Peyer's patch (tissue), 4 donors: ENCODE measurements at regions not wholly inside any gene's neighbourhood (a gene's known extent, or its start where the extent isn't known, plus 50 kb on each side); places are given as distances from the start of the nearest gene placed in this dataset.
"Not testable (repeated sequence)": the region's sequence is repeated elsewhere in the genome, so short reads cannot be mapped to it uniquely, and the experiment has no call there.

ENCODE experiments used
- DNase-seq, 3 donors: peaks; one replicate each; pipeline ENCODE4 v3.0.0-alpha.2; 2017 to 2019
- H3K27ac ChIP-seq, 4 donors: fragments of 200-600 bp; sonication (generic); one replicate each; pipeline ENCODE4 v1.5.1; 2016 to 2019
- H3K27me3 ChIP-seq, 2 donors: fragments of 200-600 bp; sonication (generic); one replicate each; pipeline ENCODE4 v1.5.1; 2019
- H3K36me3 ChIP-seq, 3 donors: fragments of 200-600 bp; sonication (generic); one replicate each; pipeline ENCODE4 v1.5.1; 2016 to 2019
- H3K4me1 ChIP-seq, 4 donors: fragments of 200-600 bp; sonication (generic); one replicate each; pipeline ENCODE4 v1.5.1; 2016 to 2019
- H3K4me3 ChIP-seq, 4 donors: fragments of 200-600 bp; sonication (generic); 1 replicate in 3 of 4; 2 replicates in 1 of 4; pipeline ENCODE4 v1.5.1; 2016 to 2019; ENCODE audit warnings: mild to moderate bottlenecking in 1 of 4
- H3K9me3 ChIP-seq, 4 donors: fragments of 200-600 bp; sonication (generic); one replicate each; pipeline ENCODE4 v1.5.1; 2016 to 2019; ENCODE audit warnings: mild to moderate bottlenecking in 1 of 4
- POLR2A ChIP-seq, 2 donors: fragments of 450-650 bp; IDR thresholded peaks; one replicate each; pipeline ENCODE4 v1.5.1; 2017; ENCODE audit warnings: antibody characterized with exemption in 2 of 2, mild to moderate bottlenecking in 2 of 2, moderate library complexity in 2 of 2
- small RNA-seq, 2 donors: library from RNA; depleted of rRNA; stranded (forward); fragments of <200 nt; gene quantifications; one replicate each; pipeline ENCODE3, GENCODE V24; 2016
- TF ChIP-seq, protein P1 (sequence below), 6 experiments: fragments of 450-650 bp in 4 of 6; fragments of 200-600 bp in 2 of 6; sonication (generic) in 1 of 6; IDR thresholded peaks; one replicate each; pipeline ENCODE4 v1.5.1; 2017 to 2019; ENCODE audit warnings: antibody characterized with exemption in 6 of 6, mild to moderate bottlenecking in 3 of 6, moderate library complexity in 1 of 6

DNA sequence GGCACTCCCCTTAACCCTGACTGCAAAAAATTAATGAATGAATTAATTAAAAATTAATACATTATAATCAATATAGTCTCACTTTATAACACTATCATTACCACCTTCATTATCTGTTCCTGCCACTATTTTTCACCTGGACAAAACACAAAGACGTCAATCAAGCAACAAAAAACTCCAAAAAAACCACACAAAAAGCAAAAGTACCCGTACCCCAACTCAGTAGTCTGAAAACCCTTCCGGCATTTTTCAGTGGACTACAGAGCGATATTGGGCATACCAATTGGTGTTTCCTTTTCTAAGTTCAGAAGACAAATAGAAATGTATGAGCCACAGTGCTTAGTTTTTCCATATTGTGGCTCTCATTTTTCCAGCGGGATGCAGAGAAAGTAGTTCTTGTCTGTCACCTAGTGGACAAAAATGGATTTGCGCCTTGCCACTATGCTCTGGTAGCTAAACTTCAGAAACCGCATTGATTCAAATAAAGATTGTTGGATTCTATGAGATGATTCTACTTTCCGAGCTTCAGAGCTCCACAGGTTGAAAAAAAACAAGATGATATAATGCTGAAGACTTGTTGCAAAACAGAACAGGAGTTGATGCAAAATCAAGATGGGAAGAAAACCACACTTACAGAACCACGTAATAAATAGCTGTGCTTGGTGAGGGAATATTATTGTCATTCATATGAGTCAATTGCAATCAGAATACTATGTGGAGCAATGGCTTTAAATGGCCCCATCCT lies 50.6 kb upstream of the ITGB1 start:
- no peaks in the 10 kb centered on the region for H3K27me3 ChIP-seq
- H3K36me3 ChIP-seq, result no peaks in the 10 kb centered on the region
- peaks cover 0 to 10% (median 3%) of the 10 kb centered on the region in 4 donors for H3K4me1 ChIP-seq
- H3K9me3 ChIP-seq, result no peaks in the 10 kb centered on the region
- H3K4me3 ChIP-seq, result no peak overlapping the region
- no peak for TF ChIP-seq POLR2A (IDR thresholded peaks at IDR 0.05)
- TF ChIP-seq, protein P1, sequence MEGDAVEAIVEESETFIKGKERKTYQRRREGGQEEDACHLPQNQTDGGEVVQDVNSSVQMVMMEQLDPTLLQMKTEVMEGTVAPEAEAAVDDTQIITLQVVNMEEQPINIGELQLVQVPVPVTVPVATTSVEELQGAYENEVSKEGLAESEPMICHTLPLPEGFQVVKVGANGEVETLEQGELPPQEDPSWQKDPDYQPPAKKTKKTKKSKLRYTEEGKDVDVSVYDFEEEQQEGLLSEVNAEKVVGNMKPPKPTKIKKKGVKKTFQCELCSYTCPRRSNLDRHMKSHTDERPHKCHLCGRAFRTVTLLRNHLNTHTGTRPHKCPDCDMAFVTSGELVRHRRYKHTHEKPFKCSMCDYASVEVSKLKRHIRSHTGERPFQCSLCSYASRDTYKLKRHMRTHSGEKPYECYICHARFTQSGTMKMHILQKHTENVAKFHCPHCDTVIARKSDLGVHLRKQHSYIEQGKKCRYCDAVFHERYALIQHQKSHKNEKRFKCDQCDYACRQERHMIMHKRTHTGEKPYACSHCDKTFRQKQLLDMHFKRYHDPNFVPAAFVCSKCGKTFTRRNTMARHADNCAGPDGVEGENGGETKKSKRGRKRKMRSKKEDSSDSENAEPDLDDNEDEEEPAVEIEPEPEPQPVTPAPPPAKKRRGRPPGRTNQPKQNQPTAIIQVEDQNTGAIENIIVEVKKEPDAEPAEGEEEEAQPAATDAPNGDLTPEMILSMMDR (IDR thresholded peaks at IDR 0.05), result peak; percentile 90 to 99 (median 98)
- H3K27ac ChIP-seq, result no peak overlapping the region
- DNase-seq, result peak in 2 of 3 donors; percentile 50 to 80

DNA sequence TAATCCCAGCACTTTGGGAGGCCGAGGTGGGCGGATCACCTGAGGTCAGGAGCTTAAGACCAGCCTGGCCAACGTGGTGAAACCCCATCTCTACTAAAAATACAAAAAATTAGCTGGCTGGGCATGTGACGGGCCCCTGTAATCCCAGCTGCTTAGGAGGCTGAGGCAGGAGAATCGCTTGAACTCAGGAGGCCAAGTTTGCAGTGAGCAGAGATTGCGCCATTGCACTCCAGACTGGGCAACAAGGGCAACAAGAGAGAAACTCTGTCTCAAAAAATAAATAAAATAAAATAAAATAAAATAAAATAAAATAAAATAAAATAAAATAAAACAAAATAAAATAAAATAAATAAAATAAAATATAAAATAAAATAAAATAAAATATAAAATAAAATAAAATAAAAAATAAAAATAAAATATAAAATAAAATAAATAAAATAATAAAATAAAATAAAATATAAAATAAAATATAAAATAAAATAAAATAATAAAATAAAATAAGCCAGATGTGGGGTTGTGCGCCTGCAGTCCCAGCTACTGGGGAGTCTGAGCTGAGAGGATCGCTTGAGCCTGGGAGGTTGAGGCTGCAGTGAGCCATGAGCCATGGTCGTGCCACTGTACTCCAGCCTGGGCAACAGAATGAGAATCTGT lies 49.8 kb upstream of the ITGB1 start:
- not testable (repeated sequence) for H3K9me3 ChIP-seq, H3K27me3 ChIP-seq, H3K4me1 ChIP-seq, H3K36me3 ChIP-seq, H3K4me3 ChIP-seq, H3K27ac ChIP-seq, DNase-seq

Small RNA genes lying in the stretch of these regions (small RNA-seq; reads per million reads assigned to genes)
- gene AL365203.1 (0 reads per million in 2 donors), gene MTND4LP11 (0 reads per million in 2 donors), gene RN7SL847P (0 reads per million in 2 donors)
